GM12875 (cell line): ENCODE measurements at regions not wholly inside any gene's neighbourhood (a gene's known extent, or its start where the extent isn't known, plus 50 kb on each side); places are given as distances from the start of the nearest gene placed in this dataset.

Experiments
- H3K4me3 ChIP-seq: one replicate; pipeline ENCODE4 v1.5.1; 2011; ENCODE audit warnings: low read depth, low read length, control low read depth
- CTCF ChIP-seq: IDR thresholded peaks from 2 replicates; pipeline ENCODE4 v1.5.1; 2011; ENCODE audit warnings: low read depth, mild to moderate bottlenecking, control low read depth, inconsistent platforms, low read length, moderate library complexity, borderline replicate concordance; ENCODE audit not compliant: insufficient read depth

GRCh38 chr20:11807054-11808048 lies 110.3 kb upstream of the BTBD3 start:
- H3K4me3 ChIP-seq = no peak overlapping the region
- TF ChIP-seq CTCF = no peak

- TF ChIP-seq CTCF = no peak
- H3K4me3 ChIP-seq = no peak overlapping the region
Observed at GRCh38 chr20:11808841-11809240, 108.9 kb upstream of the BTBD3 start.

DNA sequence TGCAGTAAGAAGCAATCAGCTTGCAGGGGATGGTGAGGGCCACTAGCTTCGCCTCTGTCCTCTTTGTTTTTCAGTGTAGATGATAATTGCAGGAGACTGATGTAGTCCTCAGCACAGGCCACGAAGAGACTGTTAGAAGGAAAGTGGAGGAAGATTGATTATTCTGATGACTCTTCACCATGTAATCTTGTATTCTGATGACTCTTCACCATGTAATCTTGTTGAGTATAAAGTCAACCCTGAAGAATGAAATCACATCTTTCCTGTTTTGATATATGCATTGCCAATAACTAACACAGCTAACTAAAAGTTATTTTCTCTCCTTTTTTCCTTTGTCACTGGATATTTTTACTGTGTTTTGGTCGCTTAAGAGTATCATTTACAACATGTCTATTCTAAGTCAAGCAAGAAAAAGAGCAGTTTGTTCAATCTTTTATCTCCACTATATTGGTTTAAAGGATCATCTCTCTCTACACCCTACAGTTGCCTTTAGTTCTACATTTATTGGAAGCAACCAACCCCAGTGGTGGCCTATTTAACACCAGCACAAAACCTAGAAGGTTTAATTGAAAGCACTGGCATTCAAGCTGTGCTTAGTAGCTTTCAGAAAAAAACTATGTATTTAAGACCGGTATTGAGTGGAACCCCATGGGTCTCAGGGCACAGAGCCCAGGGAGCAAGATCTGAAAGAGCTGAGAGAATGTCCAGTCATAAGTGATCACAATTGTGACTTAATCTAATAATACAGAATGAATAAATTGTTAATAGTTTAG lies 107.2 kb upstream of the BTBD3 start:
- TF ChIP-seq CTCF = no peak
- no peak overlapping the region for H3K4me3 ChIP-seq

- TF ChIP-seq CTCF = no peak
Observed at GRCh38 chr20:11813106-11813890, 104.4 kb upstream of the BTBD3 start.

GRCh38 chr20:11814267-11814666 lies 103.4 kb upstream of the BTBD3 start:
- no peak overlapping the region for H3K4me3 ChIP-seq
- no peak for TF ChIP-seq CTCF

More at GRCh38 chr20:11813106-11813890, 104.4 kb upstream of the BTBD3 start:
- no peak overlapping the region for H3K4me3 ChIP-seq

- no peak for TF ChIP-seq CTCF
- H3K4me3 ChIP-seq = no peak overlapping the region
Observed at GRCh38 chr20:11820838-11821237, 96.9 kb upstream of the BTBD3 start.
